ENCODE measurements at regions not wholly inside any gene's neighbourhood (a gene's known extent, or its start where the extent isn't known, plus 50 kb on each side); places are given as distances from the start of the nearest gene placed in this dataset.

- Histone ChIP-seq H2AK5ac (ENCODE audit: low read depth, low read length) (no peak overlapping the region), H3K27me3 (replicated peaks in 1 of 4; ENCODE audit: control insufficient read depth in 3 of 4, extremely low read depth in 1 of 4, insufficient read depth in 3 of 4, low read length in 3 of 4) (no peaks in the 10 kb centered on the region), H2AFZ (ENCODE audit: low read length) (no peak overlapping the region), H4K20me1 (replicated peaks in 1 of 2; ENCODE audit: control insufficient read depth in 1 of 2, insufficient read depth in 2 of 2, low read length in 2 of 2) (no peaks in the 10 kb centered on the region), H3K4me2 (ENCODE audit: insufficient read depth in 1 of 2, low read depth in 2 of 2, low read length in 2 of 2) (no peak overlapping the region), H2BK20ac (ENCODE audit: low read length) (no peak overlapping the region), H3K18ac (ENCODE audit: extremely low read depth, low read length) (no peak overlapping the region), H3K9ac (replicated peaks in 1 of 4; ENCODE audit: extremely low read depth in 1 of 4, low read depth in 3 of 4, low read length in 3 of 4) (no peak overlapping the region), H3K56ac (replicated peaks; ENCODE audit: insufficient read length, low read depth, low read length) (no peak overlapping the region), H3K23me2 (ENCODE audit: low read depth, low read length) (no peaks in the 10 kb centered on the region), H3K14ac (ENCODE audit: insufficient read length) (no peak overlapping the region), H3K23ac (ENCODE audit: insufficient read length) (no peak overlapping the region), H2BK15ac (ENCODE audit: low read length) (no peak overlapping the region), H3K79me2 (ENCODE audit: control insufficient read depth in 1 of 2, insufficient read depth in 2 of 2, low read length in 2 of 2) (no peaks in the 10 kb centered on the region), H3K4ac (replicated peaks; ENCODE audit: insufficient read length, low read depth, low read length) (no peak overlapping the region), H2BK5ac (ENCODE audit: low read depth, low read length) (no peak overlapping the region), H2BK120ac (replicated peaks; ENCODE audit: low read depth, low read length) (no peak overlapping the region), H3K9me3 (ENCODE audit: insufficient read depth in 2 of 2, low read depth in 1 of 2, low read length in 1 of 2) (no peaks in the 10 kb centered on the region), H3K4me3 (ENCODE audit: extremely low read depth in 1 of 4, insufficient read depth in 2 of 4, low read depth in 3 of 4, low read length in 4 of 4) (no peak overlapping the region), H3K27ac (ENCODE audit: low read depth, low read length) (no peak overlapping the region), H3K79me1 (ENCODE audit: low read depth, low read length) (no peaks in the 10 kb centered on the region), H4K91ac (replicated peaks; ENCODE audit: insufficient read length, low read length) (no peak overlapping the region), H4K5ac (ENCODE audit: insufficient read length, low read depth, low read length) (no peak overlapping the region), H2BK12ac (ENCODE audit: low read depth, low read length) (no peak overlapping the region), H4K8ac (ENCODE audit: extremely low read depth, insufficient read depth, low read length) (no peak overlapping the region), H3K36me3 (ENCODE audit: control insufficient read depth in 2 of 4, insufficient read depth in 4 of 4, low read length in 3 of 4) (no peaks in the 10 kb centered on the region), H3K4me1 (replicated peaks in 1 of 4; ENCODE audit: control insufficient read depth in 3 of 4, insufficient read depth in 4 of 4, low read length in 3 of 4) (no peaks in the 10 kb centered on the region)
- ChIA-PET POLR2A (ENCODE audit: partially characterized antibody) (no interaction called here), CTCF (ENCODE audit: partially characterized antibody) (interaction anchor here (0.7 kb wide), 1 partner anchor 27 kb away, joined by 4 read pairs; no protein-coding TSS in a partner anchor)
- TF ChIP-seq BACH1 (IDR thresholded peaks at IDR 0.05; ENCODE audit: low read length) = no peak
- no peak for TF ChIP-seq HDAC6 (IDR thresholded peaks at IDR 0.05; ENCODE audit: low read depth, low read length)
- WGBS, 2 experiments (ENCODE audit: extremely low coverage in 1 of 2, insufficient coverage in 1 of 2, insufficient read length in 1 of 2, insufficient replicate concordance in 2 of 2, low coverage in 1 of 2, low lambda C conversion rate in 2 of 2, missing lambda C conversion rate in 1 of 2) = 90% methylated on average over 13 of the region's 13 CpGs; no CpG with 5 or more reads in 1 of the 2 experiments
- FAIRE-seq (no peak), DNase-seq (ENCODE audit: low read depth in 1 of 2, low spot score in 2 of 2) (peak in 1 of 2 experiments; percentile 29)
Measured at GRCh38 chr2:44838116-44838790, 103.2 kb upstream of the SIX3 start.

Measured in H1 (cell line).